ENCODE measurements at regions not wholly inside any gene's neighbourhood (a gene's known extent, or its start where the extent isn't known, plus 50 kb on each side); places are given as distances from the start of the nearest gene placed in this dataset.

DNA sequence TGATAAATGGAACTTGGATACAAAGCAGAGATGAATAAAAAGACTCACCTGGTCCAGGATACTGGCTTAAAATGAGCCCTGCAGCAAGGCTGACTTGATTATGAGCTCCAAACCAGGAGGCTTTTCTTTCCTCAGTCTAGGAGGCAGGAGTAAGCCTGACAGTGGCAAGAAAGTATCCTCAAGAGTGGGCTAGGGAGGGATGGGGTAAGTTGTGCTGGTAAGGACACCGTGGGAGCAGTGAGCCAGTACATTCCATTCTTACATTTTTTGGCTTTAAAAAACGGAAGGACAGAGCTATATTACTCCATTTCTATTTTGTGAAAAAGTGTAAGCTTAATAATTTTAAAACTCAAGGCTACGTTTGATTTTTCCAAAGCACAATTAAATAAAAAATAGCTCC, 187.1 kb upstream of the DDI1 start:
- WGBS (ENCODE audit: insufficient coverage, insufficient read length), result no CpG with 5 or more reads among the region's 3 CpGs
- no peak overlapping the region for H3K27ac ChIP-seq (ENCODE audit: low read length)
- no peak overlapping the region for H3K4me3 ChIP-seq (ENCODE audit: low read length)
- no peaks in the 10 kb centered on the region for H3K9me3 ChIP-seq (ENCODE audit: control insufficient read depth, insufficient read depth, low read length)
- no peak for DNase-seq (ENCODE audit: low read depth, low spot score)
- H3K4me1 ChIP-seq (ENCODE audit: control insufficient read depth, insufficient read depth, low read length), result no peaks in the 10 kb centered on the region
- H3K36me3 ChIP-seq (ENCODE audit: control insufficient read depth, insufficient read depth, low read length), result no peaks in the 10 kb centered on the region
- no peaks in the 10 kb centered on the region for H3K27me3 ChIP-seq (ENCODE audit: control insufficient read depth, insufficient read depth, low read length)

DNA sequence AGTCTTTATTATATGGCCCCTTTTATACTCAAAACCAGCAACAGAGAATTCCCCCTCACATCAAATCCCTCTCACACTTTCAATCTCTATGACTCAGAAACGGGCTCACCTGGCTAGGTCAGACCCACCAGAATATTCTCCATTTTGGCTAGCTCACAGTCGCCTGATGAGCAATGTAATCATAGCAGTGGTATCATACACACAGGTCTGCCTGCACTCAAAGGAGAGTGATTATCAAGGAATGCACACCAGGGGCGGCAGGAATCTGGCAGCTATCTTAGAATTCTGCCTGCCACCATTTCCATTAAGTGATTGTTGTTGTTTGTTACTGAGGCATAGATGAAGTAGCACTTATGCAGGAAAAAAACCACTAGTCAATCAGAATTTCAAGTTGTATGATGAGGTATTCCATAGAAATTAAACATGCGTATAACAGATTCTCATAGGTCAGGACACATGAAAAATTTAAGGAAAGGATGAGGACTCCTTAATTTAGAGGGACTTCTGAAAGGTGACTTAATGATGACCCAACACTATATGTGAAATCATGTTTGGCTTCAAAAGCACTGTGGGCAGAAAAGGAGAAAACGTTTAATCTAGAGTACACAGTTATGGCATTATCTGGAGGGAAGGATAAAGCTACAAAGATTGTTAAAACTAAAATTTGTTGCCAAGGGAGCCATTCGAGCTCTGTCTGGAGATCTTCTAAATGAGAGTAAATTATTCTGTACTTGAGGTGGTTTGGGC, 185.8 kb upstream of the DDI1 start:
- WGBS (ENCODE audit: insufficient coverage, insufficient read length), result no CpG with 5 or more reads among the region's 6 CpGs
- Histone ChIP-seq H3K4me3 (ENCODE audit: low read length) (no peak overlapping the region), H3K4me1 (ENCODE audit: control insufficient read depth, insufficient read depth, low read length) (no peaks in the 10 kb centered on the region), H3K27me3 (ENCODE audit: control insufficient read depth, insufficient read depth, low read length) (no peaks in the 10 kb centered on the region), H3K36me3 (ENCODE audit: control insufficient read depth, insufficient read depth, low read length) (no peaks in the 10 kb centered on the region), H3K9me3 (ENCODE audit: control insufficient read depth, insufficient read depth, low read length) (no peaks in the 10 kb centered on the region), H3K27ac (ENCODE audit: low read length) (no peak overlapping the region)
- no peak for DNase-seq (ENCODE audit: low read depth, low spot score)

DNA sequence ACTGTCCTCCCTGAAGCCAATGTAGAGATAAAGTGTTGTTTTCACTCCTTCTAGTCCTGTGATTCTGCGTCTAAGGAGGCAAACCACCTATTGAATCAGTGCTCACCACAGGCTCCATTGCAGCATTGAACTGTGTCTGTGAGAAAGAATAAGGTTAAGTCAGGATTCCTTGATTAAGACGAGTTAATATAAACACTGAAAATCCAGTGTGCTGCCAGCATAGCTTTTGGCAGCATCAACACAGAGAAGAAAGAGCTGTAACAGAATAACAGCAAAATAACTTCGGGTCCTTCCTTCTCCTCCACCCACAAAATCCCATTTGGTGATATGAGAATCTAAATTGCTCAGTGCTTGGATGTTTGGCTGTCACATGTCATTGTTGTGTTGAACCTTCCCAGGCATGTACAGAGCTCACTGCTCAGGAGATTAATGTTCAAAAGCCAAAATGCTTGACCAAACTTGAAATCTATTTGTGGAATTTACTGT, 185.2 kb upstream of the DDI1 start:
- no CpG with 5 or more reads among the region's 3 CpGs for WGBS (ENCODE audit: insufficient coverage, insufficient read length)
- no peaks in the 10 kb centered on the region for H3K27me3 ChIP-seq (ENCODE audit: control insufficient read depth, insufficient read depth, low read length)
- no peaks in the 10 kb centered on the region for H3K4me1 ChIP-seq (ENCODE audit: control insufficient read depth, insufficient read depth, low read length)
- no peak overlapping the region for H3K27ac ChIP-seq (ENCODE audit: low read length)
- no peak overlapping the region for H3K4me3 ChIP-seq (ENCODE audit: low read length)
- DNase-seq (ENCODE audit: low read depth, low spot score), result no peak
- no peaks in the 10 kb centered on the region for H3K9me3 ChIP-seq (ENCODE audit: control insufficient read depth, insufficient read depth, low read length)
- no peaks in the 10 kb centered on the region for H3K36me3 ChIP-seq (ENCODE audit: control insufficient read depth, insufficient read depth, low read length)

Data from iPS DF 6.9 (cell line).